IPS DF 19.7 (cell line): ENCODE measurements at regions not wholly inside any gene's neighbourhood (a gene's known extent, or its start where the extent isn't known, plus 50 kb on each side); places are given as distances from the start of the nearest gene placed in this dataset.
"Not testable (repeated sequence)": the region's sequence is repeated elsewhere in the genome, so short reads cannot be mapped to it uniquely, and the experiment has no call there.

ENCODE experiments used
- DNase-seq: peaks from one replicate; pipeline ENCODE4 v3.0.0-alpha.2; 2013; ENCODE audit warnings: low read depth, low spot score

GRCh38 chr2:140178234-140178633 is 1398.0 kb upstream of the NXPH2 start:
- DNase-seq: no peak

- DNase-seq: no peak
These were observed 1396.9 kb upstream of the NXPH2 start for GRCh38 chr2:140177086-140177485.

GRCh38 chr2:140173790-140174189 is 1393.6 kb upstream of the NXPH2 start:
- no peak for DNase-seq

GRCh38 chr2:140164449-140164848 is 1384.3 kb upstream of the NXPH2 start:
- no peak for DNase-seq

GRCh38 chr2:140158259-140158658 is 1378.1 kb upstream of the NXPH2 start:
- no peak for DNase-seq

GRCh38 chr2:140157816-140158215 is 1377.6 kb upstream of the NXPH2 start:
- no peak for DNase-seq

GRCh38 chr2:140154706-140155105 is 1374.5 kb upstream of the NXPH2 start:
- no peak for DNase-seq

GRCh38 chr2:140154271-140154670 is 1374.1 kb upstream of the NXPH2 start:
- no peak for DNase-seq

GRCh38 chr2:140144611-140145010 is 1364.4 kb upstream of the NXPH2 start:
- DNase-seq: no peak

GRCh38 chr2:140138736-140139135 is 1358.5 kb upstream of the NXPH2 start:
- DNase-seq: no peak

- DNase-seq: no peak
These were observed 1356.7 kb upstream of the NXPH2 start for GRCh38 chr2:140136861-140137260.

GRCh38 chr2:140136366-140136765 is 1356.2 kb upstream of the NXPH2 start:
- DNase-seq: no peak

GRCh38 chr2:140128909-140129308 is 1348.7 kb upstream of the NXPH2 start:
- no peak for DNase-seq

GRCh38 chr2:140122001-140122400 is 1341.8 kb upstream of the NXPH2 start:
- no peak for DNase-seq

- DNase-seq: no peak
These were observed 1337.2 kb upstream of the NXPH2 start for GRCh38 chr2:140117386-140117785.

GRCh38 chr2:140108706-140109475 is 1328.7 kb upstream of the NXPH2 start:
- DNase-seq: no peak

- DNase-seq: no peak
These were observed 1311.7 kb upstream of the NXPH2 start for GRCh38 chr2:140091926-140092325.

- no peak for DNase-seq
These were observed 1306.8 kb upstream of the NXPH2 start for GRCh38 chr2:140086964-140087363.

GRCh38 chr2:140085674-140086073 is 1305.5 kb upstream of the NXPH2 start:
- DNase-seq: no peak

GRCh38 chr2:140079038-140079437 is 1298.8 kb upstream of the NXPH2 start:
- DNase-seq: no peak

GRCh38 chr2:140076164-140076563 is 1296.0 kb upstream of the NXPH2 start:
- no peak for DNase-seq

- not testable (repeated sequence) for DNase-seq
These were observed 1293.6 kb upstream of the NXPH2 start for GRCh38 chr2:140073763-140074162.

GRCh38 chr2:140067661-140068060 is 1287.5 kb upstream of the NXPH2 start:
- DNase-seq: no peak

GRCh38 chr2:140064243-140064642 is 1284.1 kb upstream of the NXPH2 start:
- no peak for DNase-seq
